ENCODE measurements at regions not wholly inside any gene's neighbourhood (a gene's known extent, or its start where the extent isn't known, plus 50 kb on each side); places are given as distances from the start of the nearest gene placed in this dataset.
"Not testable (repeated sequence)": the region's sequence is repeated elsewhere in the genome, so short reads cannot be mapped to it uniquely, and the experiment has no call there.

GRCh38 chr3:197417441-197417840, 119.0 kb upstream of the DLG1 start:
- Mint-ChIP-seq H3K27ac (no peak overlapping the region), H3K27me3 (peaks cover 5% of the 10 kb centered on the region), H3K4me3 (no peak overlapping the region), H3K36me3 (ENCODE audit: low read depth) (no peaks in the 10 kb centered on the region), H3K4me1 (no peaks in the 10 kb centered on the region), H3K9me3 (no peaks in the 10 kb centered on the region)
- ChIA-PET POLR2A (no interaction called here), CTCF (no interaction called here)
- no peak for TF ChIP-seq CTCF (IDR thresholded peaks at IDR 0.05)
- intact Hi-C loops (cut with micrococcal nuclease), result no loop called here
- DNase-seq, result no peak
- ATAC-seq (ENCODE audit: low read depth), result no peak

GRCh38 chr3:197411899-197412298, 113.5 kb upstream of the DLG1 start:
- ATAC-seq (ENCODE audit: low read depth); H3K36me3 Mint-ChIP-seq (ENCODE audit: low read depth); H3K27ac Mint-ChIP-seq; H3K4me1 Mint-ChIP-seq; CTCF ChIA-PET; H3K4me3 Mint-ChIP-seq; H3K9me3 Mint-ChIP-seq; intact Hi-C loops (cut with micrococcal nuclease); DNase-seq; POLR2A ChIA-PET: not testable (repeated sequence)
- H3K27me3 Mint-ChIP-seq, result peaks cover 11% of the 10 kb centered on the region

GRCh38 chr3:197410170-197410569, 111.8 kb upstream of the DLG1 start:
- POLR2A ChIA-PET; DNase-seq; intact Hi-C loops (cut with micrococcal nuclease); H3K27ac Mint-ChIP-seq; CTCF ChIA-PET; H3K36me3 Mint-ChIP-seq (ENCODE audit: low read depth); H3K4me1 Mint-ChIP-seq; H3K4me3 Mint-ChIP-seq; H3K9me3 Mint-ChIP-seq; ATAC-seq (ENCODE audit: low read depth): not testable (repeated sequence)
- H3K27me3 Mint-ChIP-seq, result peaks cover 11% of the 10 kb centered on the region

GRCh38 chr3:197408177-197408957, 110.0 kb upstream of the DLG1 start:
- DNase-seq (no peak), ATAC-seq (ENCODE audit: low read depth) (no peak)
- no peaks in the 10 kb centered on the region for H3K36me3 Mint-ChIP-seq (ENCODE audit: low read depth)
- no peak for TF ChIP-seq CTCF (IDR thresholded peaks at IDR 0.05)
- H3K4me3 Mint-ChIP-seq, result no peak overlapping the region
- ChIA-PET CTCF (no interaction called here), POLR2A (no interaction called here)
- H3K9me3 Mint-ChIP-seq, result no peaks in the 10 kb centered on the region
- no peak overlapping the region for H3K27ac Mint-ChIP-seq
- peaks cover 11% of the 10 kb centered on the region for H3K27me3 Mint-ChIP-seq
- intact Hi-C loops (cut with micrococcal nuclease), result no loop called here
- H3K4me1 Mint-ChIP-seq, result no peaks in the 10 kb centered on the region

GRCh38 chr3:197407526-197407925, 109.1 kb upstream of the DLG1 start:
- intact Hi-C loops (cut with micrococcal nuclease), result no loop called here
- CTCF ChIA-PET, result no interaction called here
- DNase-seq (no peak), ATAC-seq (ENCODE audit: low read depth) (no peak)
- peaks cover 14% of the 10 kb centered on the region for H3K27me3 Mint-ChIP-seq
- no peak overlapping the region for H3K27ac Mint-ChIP-seq
- no peaks in the 10 kb centered on the region for H3K36me3 Mint-ChIP-seq (ENCODE audit: low read depth)
- no peaks in the 10 kb centered on the region for H3K4me1 Mint-ChIP-seq
- POLR2A ChIA-PET, result no interaction called here
- H3K4me3 Mint-ChIP-seq, result no peak overlapping the region
- H3K9me3 Mint-ChIP-seq, result no peaks in the 10 kb centered on the region
- no peak for TF ChIP-seq CTCF (IDR thresholded peaks at IDR 0.05)

GRCh38 chr3:197407053-197407452, 108.6 kb upstream of the DLG1 start:
- H3K4me1 Mint-ChIP-seq, result no peaks in the 10 kb centered on the region
- ATAC-seq (ENCODE audit: low read depth), result no peak
- ChIA-PET CTCF (no interaction called here), POLR2A (no interaction called here)
- intact Hi-C loops (cut with micrococcal nuclease), result no loop called here
- H3K4me3 Mint-ChIP-seq, result no peak overlapping the region
- H3K36me3 Mint-ChIP-seq (ENCODE audit: low read depth), result no peaks in the 10 kb centered on the region
- DNase-seq, result no peak
- TF ChIP-seq CTCF (IDR thresholded peaks at IDR 0.05), result no peak
- no peaks in the 10 kb centered on the region for H3K9me3 Mint-ChIP-seq
- H3K27ac Mint-ChIP-seq, result no peak overlapping the region
- H3K27me3 Mint-ChIP-seq, result peaks cover 14% of the 10 kb centered on the region

Data from activated B cell treated with CpG ODN at 0.5 μM for 24 hours (primary cell).